Fibroblast of pulmonary artery (primary cell): ENCODE measurements at regions not wholly inside any gene's neighbourhood (a gene's known extent, or its start where the extent isn't known, plus 50 kb on each side); places are given as distances from the start of the nearest gene placed in this dataset.
"Not testable (repeated sequence)": the region's sequence is repeated elsewhere in the genome, so short reads cannot be mapped to it uniquely, and the experiment has no call there.

Experiments used
- DNase-seq: peaks from one replicate; pipeline ENCODE4 v3.0.0-alpha.2; 2010; ENCODE audit warnings: low read depth
- H3K4me3 ChIP-seq: replicated peaks from 2 replicates; pipeline ENCODE4 v1.5.1; 2011; ENCODE audit warnings: low read depth, mild to moderate bottlenecking, control low read depth, low read length, moderate library complexity
- TF ChIP-seq, protein P1 (sequence below): IDR thresholded peaks from 2 replicates; pipeline ENCODE4 v1.5.1; 2011; ENCODE audit warnings: mild to moderate bottlenecking, control low read depth, low read length, inconsistent platforms; ENCODE audit errors: missing control alignments

DNA sequence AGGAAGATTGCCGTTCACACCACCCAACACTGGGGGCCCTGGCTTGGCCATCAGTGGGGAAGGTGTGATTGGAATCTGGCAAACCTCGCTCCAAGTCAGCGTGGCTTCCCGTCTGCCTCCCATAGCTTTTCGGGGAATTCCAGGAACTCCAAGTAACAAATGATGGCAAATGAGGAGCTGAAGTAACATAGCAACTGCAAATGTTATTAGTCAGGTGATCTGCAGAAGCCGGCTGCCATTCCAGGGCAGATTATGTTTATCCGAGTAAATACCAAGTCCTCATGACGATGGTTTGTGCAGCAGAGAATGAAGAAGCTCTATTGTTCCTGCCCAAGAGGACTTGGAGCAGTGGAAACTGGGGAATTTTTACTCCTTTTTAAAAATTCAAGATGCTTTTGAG is 270.5 kb upstream of the PODXL start:
- no peak for DNase-seq
- TF ChIP-seq, protein P1, sequence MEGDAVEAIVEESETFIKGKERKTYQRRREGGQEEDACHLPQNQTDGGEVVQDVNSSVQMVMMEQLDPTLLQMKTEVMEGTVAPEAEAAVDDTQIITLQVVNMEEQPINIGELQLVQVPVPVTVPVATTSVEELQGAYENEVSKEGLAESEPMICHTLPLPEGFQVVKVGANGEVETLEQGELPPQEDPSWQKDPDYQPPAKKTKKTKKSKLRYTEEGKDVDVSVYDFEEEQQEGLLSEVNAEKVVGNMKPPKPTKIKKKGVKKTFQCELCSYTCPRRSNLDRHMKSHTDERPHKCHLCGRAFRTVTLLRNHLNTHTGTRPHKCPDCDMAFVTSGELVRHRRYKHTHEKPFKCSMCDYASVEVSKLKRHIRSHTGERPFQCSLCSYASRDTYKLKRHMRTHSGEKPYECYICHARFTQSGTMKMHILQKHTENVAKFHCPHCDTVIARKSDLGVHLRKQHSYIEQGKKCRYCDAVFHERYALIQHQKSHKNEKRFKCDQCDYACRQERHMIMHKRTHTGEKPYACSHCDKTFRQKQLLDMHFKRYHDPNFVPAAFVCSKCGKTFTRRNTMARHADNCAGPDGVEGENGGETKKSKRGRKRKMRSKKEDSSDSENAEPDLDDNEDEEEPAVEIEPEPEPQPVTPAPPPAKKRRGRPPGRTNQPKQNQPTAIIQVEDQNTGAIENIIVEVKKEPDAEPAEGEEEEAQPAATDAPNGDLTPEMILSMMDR, result no peak
- H3K4me3 ChIP-seq, result no peak overlapping the region

DNA sequence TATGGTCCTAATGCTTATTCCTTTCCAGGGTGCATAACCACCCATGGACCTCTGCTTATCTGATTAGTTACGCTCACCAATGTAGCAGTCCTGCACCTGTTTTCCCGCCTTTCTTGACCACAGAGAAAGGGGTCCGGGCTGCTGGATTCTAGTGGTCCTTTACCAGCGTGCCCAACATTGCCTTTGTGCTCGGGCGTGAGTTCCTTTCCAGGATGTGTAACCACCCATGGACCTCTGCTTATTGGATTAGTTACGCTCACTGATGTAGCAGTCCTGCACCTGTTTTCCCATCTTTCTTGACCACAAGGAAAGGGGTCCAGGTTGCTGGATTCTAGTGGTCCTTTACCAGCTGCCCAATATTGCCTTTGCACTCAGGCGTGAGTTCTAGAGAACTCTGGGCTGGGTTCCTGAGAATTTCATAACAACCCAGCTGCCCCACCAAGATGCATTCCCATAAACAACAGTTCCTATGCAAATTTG is 267.6 kb upstream of the PODXL start:
- H3K4me3 ChIP-seq, DNase-seq: not testable (repeated sequence)

DNA sequence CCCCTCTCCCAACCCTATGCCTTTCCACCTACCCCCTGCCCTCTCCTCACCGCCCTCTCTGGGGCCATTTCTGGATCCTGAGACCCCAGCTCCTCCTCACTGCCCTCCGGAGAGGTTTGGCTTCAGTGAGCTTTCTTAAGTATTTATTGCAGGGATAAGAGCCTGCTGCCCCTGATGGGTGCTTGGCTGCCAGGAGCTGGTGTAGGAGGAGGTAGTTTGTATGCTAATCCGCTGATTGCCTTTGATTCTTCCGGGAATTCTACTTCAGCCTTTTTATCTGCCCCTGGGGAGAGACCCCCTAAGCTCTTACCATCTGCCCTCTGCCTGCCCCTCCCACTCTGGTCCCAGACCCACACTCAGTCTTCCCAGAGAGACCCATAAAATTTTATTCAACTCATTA is 263.5 kb upstream of the PODXL start:
- no peak overlapping the region for H3K4me3 ChIP-seq
- TF ChIP-seq, protein P1, result no peak
- DNase-seq, result no peak

DNA sequence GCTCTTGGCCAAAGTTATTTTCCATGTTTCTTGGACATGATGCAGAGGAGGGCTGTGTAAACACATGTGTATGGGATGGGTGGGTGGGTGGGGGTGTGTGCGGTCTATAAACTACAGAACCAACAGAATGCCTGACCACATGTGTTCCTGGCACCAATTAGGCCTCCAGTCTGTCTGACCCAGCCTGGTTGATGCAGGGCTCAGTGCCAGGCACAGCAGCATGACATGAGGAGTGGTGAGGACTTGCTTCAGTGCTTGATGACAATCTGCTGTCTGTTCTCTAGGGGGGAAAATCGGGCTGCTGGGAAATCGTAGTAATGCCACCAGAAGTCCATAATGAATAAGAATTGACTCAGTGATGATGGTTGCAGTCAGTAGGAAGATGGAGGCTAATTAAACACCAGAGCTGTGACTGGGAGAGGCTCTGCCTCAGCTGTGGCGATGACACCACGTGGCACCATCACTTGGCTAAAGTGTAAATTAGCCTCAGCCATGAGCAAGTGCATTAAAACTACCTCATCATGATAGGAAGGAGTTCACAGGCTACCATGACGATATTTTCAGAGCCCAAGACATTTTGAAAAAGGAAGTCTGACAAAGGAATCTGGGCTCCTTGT is 260.1 kb upstream of the PODXL start:
- DNase-seq, result no peak
- TF ChIP-seq, protein P1, result no peak
- H3K4me3 ChIP-seq, result no peak overlapping the region

DNA sequence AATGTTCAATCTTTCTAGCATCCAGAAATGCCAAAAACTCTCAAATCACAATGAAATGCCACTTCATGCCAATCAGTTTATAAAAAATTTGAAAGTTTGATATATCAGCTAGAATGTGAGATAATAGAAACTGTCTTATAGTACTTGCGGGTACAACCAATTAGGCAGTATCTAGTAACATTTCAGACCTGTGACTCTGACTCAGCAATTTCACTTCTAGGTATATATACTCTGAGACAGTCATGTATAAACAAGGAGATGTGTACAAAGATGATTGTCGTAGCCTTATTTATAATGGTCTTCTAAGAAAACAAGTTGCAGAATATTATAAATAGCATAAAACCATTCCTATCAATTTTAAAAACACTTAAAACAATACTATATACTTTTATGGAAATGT is 252.3 kb upstream of the PODXL start:
- H3K4me3 ChIP-seq, result no peak overlapping the region
- DNase-seq, result no peak
- TF ChIP-seq, protein P1, result no peak

DNA sequence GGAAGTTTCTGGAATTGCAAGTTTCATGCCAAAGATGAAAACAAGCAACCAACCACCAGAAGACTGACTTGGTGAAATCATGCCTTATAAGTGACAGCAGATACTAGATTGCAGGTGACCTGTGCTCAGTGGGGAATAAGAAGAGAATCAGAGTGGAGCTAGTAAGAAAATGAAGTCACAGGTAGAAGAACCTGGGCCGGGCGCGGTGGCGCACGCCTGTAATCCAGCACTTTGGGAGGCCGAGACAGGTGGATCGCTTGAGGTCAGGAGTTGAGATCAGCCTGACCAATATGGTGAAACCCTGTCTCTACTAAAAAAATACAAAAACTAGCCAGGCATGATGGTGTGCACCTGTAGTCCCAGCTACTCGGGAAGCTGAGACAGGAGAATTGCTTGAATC is 251.7 kb upstream of the PODXL start:
- H3K4me3 ChIP-seq, DNase-seq: not testable (repeated sequence)

DNA sequence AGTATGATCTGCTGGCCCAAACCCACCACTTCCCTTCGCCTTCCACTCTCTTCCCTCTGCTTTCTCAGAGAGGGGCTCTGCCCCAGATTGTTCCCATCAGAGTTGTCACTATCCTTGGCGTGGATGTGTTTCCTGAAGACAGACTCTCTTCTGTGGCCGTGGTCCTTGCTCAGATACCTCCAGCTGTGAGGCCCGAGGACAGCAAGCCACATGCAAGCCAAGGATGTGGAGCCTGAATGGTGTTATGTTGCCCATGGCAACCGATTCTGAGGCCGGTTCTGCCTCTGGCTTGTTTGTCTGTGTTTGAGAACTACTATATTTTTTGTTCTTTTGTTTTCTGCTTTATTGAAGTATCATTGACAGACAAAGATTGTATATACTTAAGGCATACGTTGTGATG is 247.4 kb upstream of the PODXL start:
- TF ChIP-seq, protein P1, result no peak
- DNase-seq, result no peak
- no peak overlapping the region for H3K4me3 ChIP-seq

DNA sequence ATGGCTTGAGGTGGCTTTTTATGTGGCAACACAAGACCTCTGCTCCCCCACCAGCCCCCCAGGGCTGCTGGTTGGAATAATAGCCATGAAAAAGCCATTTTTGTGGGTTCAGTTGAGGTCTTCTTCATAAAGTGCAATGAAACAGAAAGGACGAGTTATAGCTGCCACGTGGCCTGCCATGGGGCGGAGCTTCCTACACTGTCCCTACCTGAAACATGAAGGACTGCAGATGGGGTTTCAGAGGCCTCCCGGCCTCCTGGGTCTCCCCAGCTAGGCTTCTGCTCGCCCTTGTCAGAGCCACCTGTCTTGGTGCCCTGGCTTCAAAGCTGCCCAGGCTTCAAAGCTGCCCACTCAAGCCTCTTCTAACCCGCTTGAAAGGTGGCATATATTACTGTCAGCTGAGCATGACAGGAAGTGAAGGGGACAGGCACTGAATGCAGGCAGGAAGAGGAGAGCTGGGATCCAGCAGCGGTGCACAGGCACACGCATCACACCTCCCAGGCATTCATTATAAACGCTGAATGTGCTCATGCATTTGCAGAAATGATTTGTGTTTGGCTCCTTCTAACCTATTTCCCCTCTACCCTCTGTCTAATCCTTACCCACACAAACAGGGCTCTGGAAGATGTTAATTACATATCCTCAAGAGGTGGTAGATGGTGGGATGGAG is 245.9 kb upstream of the PODXL start:
- TF ChIP-seq, protein P1, result no peak
- no peak for DNase-seq
- no peak overlapping the region for H3K4me3 ChIP-seq
